OCI-LY1 (cell line): ENCODE measurements at regions not wholly inside any gene's neighbourhood (a gene's known extent, or its start where the extent isn't known, plus 50 kb on each side); places are given as distances from the start of the nearest gene placed in this dataset.

Experiments used
- H2AFZ ChIP-seq: fragments of 200-600 bp; sonication (generic), shearing (Covaris generic); 2 replicates; pipeline ENCODE4 v1.6.0; 2014; ENCODE audit warnings: antibody characterized with exemption, mild to moderate bottlenecking, low read length
- H3F3A ChIP-seq: fragments of 200-600 bp; sonication (generic), shearing (Covaris generic); 2 replicates; pipeline ENCODE4 v1.6.0; 2014; ENCODE audit warnings: mild to moderate bottlenecking, antibody characterized with exemption, low read length, moderate library complexity; ENCODE audit not compliant: insufficient read depth
- H3K27ac ChIP-seq: fragments of 200-600 bp; sonication (generic); 2 replicates; pipeline ENCODE4 v1.5.1; 2014; ENCODE audit warnings: low read length, mixed run types, mild to moderate bottlenecking, low read depth; ENCODE audit not compliant: poor library complexity, severe bottlenecking
- H3K27me3 ChIP-seq: fragments of 200-600 bp; sonication (generic); 2 replicates; pipeline ENCODE4 v1.6.0; 2014; ENCODE audit warnings: antibody characterized with exemption, mild to moderate bottlenecking, low read length, moderate library complexity; ENCODE audit not compliant: insufficient read depth
- H3K36me3 ChIP-seq: fragments of 200-600 bp; sonication (generic); 2 replicates; pipeline ENCODE4 v1.6.1; 2014; ENCODE audit warnings: mild to moderate bottlenecking, antibody characterized with exemption, low read length, moderate library complexity, mixed read lengths; ENCODE audit not compliant: insufficient read depth
- H3K4me1 ChIP-seq: fragments of 200-600 bp; sonication (generic); 2 replicates; pipeline ENCODE4 v1.5.1; 2014; ENCODE audit warnings: mild to moderate bottlenecking, low read length, moderate library complexity; ENCODE audit not compliant: insufficient read depth, severe bottlenecking
- H3K4me2 ChIP-seq: fragments of 200-600 bp; sonication (generic), shearing (Covaris generic); 2 replicates; pipeline ENCODE4 v1.6.1; 2014; ENCODE audit warnings: low read length
- H3K4me3 ChIP-seq: fragments of 200-600 bp; sonication (generic); 2 replicates; pipeline ENCODE4 v1.5.1; 2014; ENCODE audit warnings: low read length, low read depth, mild to moderate bottlenecking, mixed read lengths; ENCODE audit not compliant: poor library complexity, severe bottlenecking
- H3K79me2 ChIP-seq: fragments of 200-600 bp; shearing (Covaris generic); 2 replicates; pipeline ENCODE4 v1.6.1; 2016; ENCODE audit warnings: mixed run types, low read length, mixed read lengths; ENCODE audit not compliant: insufficient read depth
- H3K9ac ChIP-seq: fragments of 200-600 bp; sonication (generic), shearing (Covaris generic); 2 replicates; pipeline ENCODE4 v1.6.1; 2014; ENCODE audit warnings: mild to moderate bottlenecking, low read length, mixed read lengths
- H3K9me2 ChIP-seq: fragments of 200-600 bp; sonication (generic), shearing (Covaris generic); 2 replicates; pipeline ENCODE4 v1.6.1; 2014; ENCODE audit warnings: low read depth, mild to moderate bottlenecking, low read length, mixed read lengths
- H3K9me3 ChIP-seq: fragments of 200-600 bp; shearing (Covaris generic); 2 replicates; pipeline ENCODE4 v1.6.1; 2014; ENCODE audit warnings: low read length, mixed read lengths
- H4K20me1 ChIP-seq: fragments of 200-600 bp; sonication (generic), shearing (Covaris generic); 2 replicates; pipeline ENCODE4 v1.6.0; 2016; ENCODE audit warnings: mild to moderate bottlenecking, low read length; ENCODE audit not compliant: insufficient read depth
- EZH2 ChIP-seq: fragments of 200-600 bp; sonication (generic), shearing (Covaris generic); IDR thresholded peaks from 2 replicates; pipeline ENCODE4 v1.8.0; 2017; ENCODE audit warnings: borderline replicate concordance, mixed run types, mild to moderate bottlenecking, antibody characterized with exemption, low read length, moderate library complexity, mixed read lengths
- TF ChIP-seq, protein P1 (sequence below): fragments of 200-600 bp; sonication (generic), shearing (Covaris generic); IDR thresholded peaks from 2 replicates; pipeline ENCODE4 v1.5.1; 2017; ENCODE audit warnings: mild to moderate bottlenecking, antibody characterized with exemption, low read length, moderate library complexity, mixed read lengths

- no peaks in the 10 kb centered on the region for H3K36me3 ChIP-seq
- TF ChIP-seq EZH2, result no peak
- TF ChIP-seq, protein P1, sequence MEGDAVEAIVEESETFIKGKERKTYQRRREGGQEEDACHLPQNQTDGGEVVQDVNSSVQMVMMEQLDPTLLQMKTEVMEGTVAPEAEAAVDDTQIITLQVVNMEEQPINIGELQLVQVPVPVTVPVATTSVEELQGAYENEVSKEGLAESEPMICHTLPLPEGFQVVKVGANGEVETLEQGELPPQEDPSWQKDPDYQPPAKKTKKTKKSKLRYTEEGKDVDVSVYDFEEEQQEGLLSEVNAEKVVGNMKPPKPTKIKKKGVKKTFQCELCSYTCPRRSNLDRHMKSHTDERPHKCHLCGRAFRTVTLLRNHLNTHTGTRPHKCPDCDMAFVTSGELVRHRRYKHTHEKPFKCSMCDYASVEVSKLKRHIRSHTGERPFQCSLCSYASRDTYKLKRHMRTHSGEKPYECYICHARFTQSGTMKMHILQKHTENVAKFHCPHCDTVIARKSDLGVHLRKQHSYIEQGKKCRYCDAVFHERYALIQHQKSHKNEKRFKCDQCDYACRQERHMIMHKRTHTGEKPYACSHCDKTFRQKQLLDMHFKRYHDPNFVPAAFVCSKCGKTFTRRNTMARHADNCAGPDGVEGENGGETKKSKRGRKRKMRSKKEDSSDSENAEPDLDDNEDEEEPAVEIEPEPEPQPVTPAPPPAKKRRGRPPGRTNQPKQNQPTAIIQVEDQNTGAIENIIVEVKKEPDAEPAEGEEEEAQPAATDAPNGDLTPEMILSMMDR, result no peak
- H2AFZ ChIP-seq, result no peak overlapping the region
- no peaks in the 10 kb centered on the region for H3K9me2 ChIP-seq
- no peaks in the 10 kb centered on the region for H3K79me2 ChIP-seq
- no peaks in the 10 kb centered on the region for H3K9me3 ChIP-seq
- H3K4me3 ChIP-seq, result no peak overlapping the region
- peaks cover 12% of the 10 kb centered on the region for H3K4me1 ChIP-seq
- H3K9ac ChIP-seq, result no peak overlapping the region
- no peak overlapping the region for H3K27ac ChIP-seq
- H3K27me3 ChIP-seq, result no peaks in the 10 kb centered on the region; the same call in 1 of the 2 replicates
- no peaks in the 10 kb centered on the region for H3F3A ChIP-seq
- H3K4me2 ChIP-seq, result no peak overlapping the region; the same call in 1 of the 2 replicates
- no peaks in the 10 kb centered on the region for H4K20me1 ChIP-seq
Measured at GRCh38 chr6:28777147-28777461, 146.7 kb downstream of the TRIM27 start.

- Histone ChIP-seq H3K9me2 (no peaks in the 10 kb centered on the region), H3K4me1 (peaks cover 15% of the 10 kb centered on the region), H3K79me2 (no peaks in the 10 kb centered on the region), H3K27ac (peak overlapping the region; percentile 37), H2AFZ (peak overlapping the region; percentile 60), H4K20me1 (no peaks in the 10 kb centered on the region), H3K27me3 (no peaks in the 10 kb centered on the region), H3K9me3 (no peaks in the 10 kb centered on the region), H3K4me3 (peak overlapping the region; percentile 44), H3K36me3 (no peaks in the 10 kb centered on the region), H3K9ac (peak overlapping the region; percentile 19; the same call in 1 of the 2 replicates), H3K4me2 (peak overlapping the region; percentile 52), H3F3A (no peaks in the 10 kb centered on the region)
- TF ChIP-seq EZH2, result no peak
- TF ChIP-seq, protein P1, result no peak
Measured at GRCh38 chr6:28782113-28782673, 141.6 kb downstream of the TRIM27 start.

- Histone ChIP-seq H3K9me3 (no peaks in the 10 kb centered on the region), H3K4me3 (no peak overlapping the region)
Measured at GRCh38 chr6:28785962-28786679, 137.7 kb downstream of the TRIM27 start.

More at GRCh38 chr6:28785962-28786679, 137.7 kb downstream of the TRIM27 start:
- Histone ChIP-seq H2AFZ (no peak overlapping the region), H3K27me3 (no peaks in the 10 kb centered on the region; the same call in 1 of the 2 replicates), H3K4me1 (peaks cover 15% of the 10 kb centered on the region), H4K20me1 (no peaks in the 10 kb centered on the region), H3K79me2 (no peaks in the 10 kb centered on the region), H3K9me2 (no peaks in the 10 kb centered on the region), H3K4me2 (no peak overlapping the region), H3K9ac (no peak overlapping the region), H3K27ac (no peak overlapping the region), H3F3A (no peaks in the 10 kb centered on the region), H3K36me3 (no peaks in the 10 kb centered on the region)
- TF ChIP-seq, protein P1, result no peak
- no peak for TF ChIP-seq EZH2
